ENCODE measurements at regions not wholly inside any gene's neighbourhood (a gene's known extent, or its start where the extent isn't known, plus 50 kb on each side); places are given as distances from the start of the nearest gene placed in this dataset.

DNA sequence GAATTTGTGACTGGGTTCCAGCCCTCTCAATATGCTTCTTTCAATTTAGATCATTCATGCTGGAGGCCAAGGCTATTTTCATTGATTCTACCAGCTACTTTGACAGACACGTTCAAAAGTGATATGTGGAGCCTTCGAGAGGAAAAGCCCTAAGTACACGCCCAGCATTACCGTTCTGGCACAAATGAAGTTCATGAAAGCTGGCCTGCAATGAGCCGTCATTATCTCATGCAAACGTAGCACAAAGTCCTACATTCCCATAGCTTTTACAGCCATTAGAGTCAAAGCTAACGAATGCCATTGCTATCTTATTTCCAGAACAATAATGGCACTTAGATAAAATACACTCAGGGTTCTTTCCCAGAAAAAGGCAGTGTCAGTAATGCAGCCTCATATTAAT, 1237.6 kb downstream of the EFNB2 start:
- Histone ChIP-seq H3K4me1 (ENCODE audit: insufficient read depth, low read length) (no peaks in the 10 kb centered on the region), H3K9me2 (replicated peaks; ENCODE audit: low read length) (no peaks in the 10 kb centered on the region), H3K9ac (ENCODE audit: low read length) (no peak overlapping the region), H3K79me2 (ENCODE audit: low read length) (no peaks in the 10 kb centered on the region), H3K27me3 (ENCODE audit: low read length) (no peaks in the 10 kb centered on the region), H2AFZ (ENCODE audit: low read length) (no peak overlapping the region), H3K27ac (ENCODE audit: low read length) (no peak overlapping the region), H3K36me3 (ENCODE audit: low read depth, low read length) (no peaks in the 10 kb centered on the region), H3K9me3 (ENCODE audit: low read length) (no peaks in the 10 kb centered on the region), H3K4me3 (ENCODE audit: low read length) (no peak overlapping the region), H3F3A (ENCODE audit: low read length, unreplicated experiment) (no peaks in the 10 kb centered on the region), H3K4me2 (ENCODE audit: low read length) (no peak overlapping the region), H4K20me1 (ENCODE audit: low read length) (no peaks in the 10 kb centered on the region)
- TF ChIP-seq, protein P1, sequence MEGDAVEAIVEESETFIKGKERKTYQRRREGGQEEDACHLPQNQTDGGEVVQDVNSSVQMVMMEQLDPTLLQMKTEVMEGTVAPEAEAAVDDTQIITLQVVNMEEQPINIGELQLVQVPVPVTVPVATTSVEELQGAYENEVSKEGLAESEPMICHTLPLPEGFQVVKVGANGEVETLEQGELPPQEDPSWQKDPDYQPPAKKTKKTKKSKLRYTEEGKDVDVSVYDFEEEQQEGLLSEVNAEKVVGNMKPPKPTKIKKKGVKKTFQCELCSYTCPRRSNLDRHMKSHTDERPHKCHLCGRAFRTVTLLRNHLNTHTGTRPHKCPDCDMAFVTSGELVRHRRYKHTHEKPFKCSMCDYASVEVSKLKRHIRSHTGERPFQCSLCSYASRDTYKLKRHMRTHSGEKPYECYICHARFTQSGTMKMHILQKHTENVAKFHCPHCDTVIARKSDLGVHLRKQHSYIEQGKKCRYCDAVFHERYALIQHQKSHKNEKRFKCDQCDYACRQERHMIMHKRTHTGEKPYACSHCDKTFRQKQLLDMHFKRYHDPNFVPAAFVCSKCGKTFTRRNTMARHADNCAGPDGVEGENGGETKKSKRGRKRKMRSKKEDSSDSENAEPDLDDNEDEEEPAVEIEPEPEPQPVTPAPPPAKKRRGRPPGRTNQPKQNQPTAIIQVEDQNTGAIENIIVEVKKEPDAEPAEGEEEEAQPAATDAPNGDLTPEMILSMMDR (conservative IDR thresholded peaks at IDR 0.05; ENCODE audit: low read depth, low read length) = no peak
- TF ChIP-seq EZH2phosphoT487 (IDR thresholded peaks at IDR 0.05; ENCODE audit: borderline replicate concordance, low read length) (no peak), EZH2 (IDR thresholded peaks at IDR 0.05; ENCODE audit: low read length, unreplicated experiment) (no peak)
- BruUV-seq (replicated peaks) = no TSS peak
- intact Hi-C loops (cut with micrococcal nuclease) = no loop called here
- POLR2A ChIA-PET (ENCODE audit: unreplicated experiment) = no interaction called here
- CTCF ChIA-PET = no interaction called here
- no peak for ATAC-seq
- no peak for DNase-seq

DNA sequence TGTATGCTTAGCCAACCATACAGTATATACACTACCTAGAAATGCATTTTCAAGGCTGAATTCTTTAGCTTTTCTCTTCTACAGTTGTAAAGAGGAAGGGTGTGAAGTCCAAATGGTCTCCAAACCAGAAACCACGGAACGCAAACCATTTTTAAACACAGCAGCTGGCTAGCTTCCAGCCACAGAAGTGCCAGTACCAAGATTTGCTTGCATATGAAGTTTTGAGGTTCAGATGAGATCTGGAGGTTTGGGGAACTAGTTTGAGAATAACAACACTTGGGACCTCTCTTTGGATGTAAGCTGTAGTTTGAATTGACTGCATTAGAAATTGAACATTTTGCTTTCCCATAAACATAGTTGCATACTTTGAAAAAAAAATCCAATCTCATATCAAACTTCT, 1243.5 kb downstream of the EFNB2 start:
- CTCF ChIA-PET = no interaction called here

DNA sequence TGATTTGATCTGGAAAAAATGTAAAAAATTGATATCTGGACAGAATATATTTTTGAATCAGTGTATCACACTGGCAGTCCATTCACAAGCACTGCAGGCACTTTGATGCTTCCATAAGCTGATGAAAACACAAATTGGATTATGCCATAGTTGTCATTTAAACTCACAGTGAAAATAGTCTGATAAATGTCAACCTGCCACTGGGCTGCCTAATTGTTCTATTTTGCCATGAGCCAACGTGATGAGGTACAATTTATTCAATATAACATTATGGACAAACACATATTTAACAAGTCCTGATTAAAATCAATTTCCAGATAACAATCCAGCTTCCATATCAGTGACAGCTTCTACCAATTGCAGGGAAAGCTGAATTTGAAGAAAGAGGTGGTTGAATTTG, 1244.9 kb downstream of the EFNB2 start:
- no peaks in the 10 kb centered on the region for H3K79me2 ChIP-seq (ENCODE audit: low read length)
- no peak overlapping the region for H3K4me3 ChIP-seq (ENCODE audit: low read length)
- ChIA-PET POLR2A (ENCODE audit: unreplicated experiment) (no interaction called here), CTCF (no interaction called here)
- H3K27ac ChIP-seq (ENCODE audit: low read length) = no peak overlapping the region
- TF ChIP-seq EZH2 (IDR thresholded peaks at IDR 0.05; ENCODE audit: low read length, unreplicated experiment) (no peak), EZH2phosphoT487 (IDR thresholded peaks at IDR 0.05; ENCODE audit: borderline replicate concordance, low read length) (no peak)
- TF ChIP-seq, protein P1 (conservative IDR thresholded peaks at IDR 0.05; ENCODE audit: low read depth, low read length) = no peak
- no peaks in the 10 kb centered on the region for H3K4me1 ChIP-seq (ENCODE audit: insufficient read depth, low read length)
- H3K9me3 ChIP-seq (ENCODE audit: low read length) = no peaks in the 10 kb centered on the region
- no peak overlapping the region for H3K9ac ChIP-seq (ENCODE audit: low read length)
- no peak for DNase-seq
- no peaks in the 10 kb centered on the region for H4K20me1 ChIP-seq (ENCODE audit: low read length)
- ATAC-seq = no peak
- no peaks in the 10 kb centered on the region for H3K9me2 ChIP-seq (replicated peaks; ENCODE audit: low read length)
- no peaks in the 10 kb centered on the region for H3K27me3 ChIP-seq (ENCODE audit: low read length)
- no peak overlapping the region for H3K4me2 ChIP-seq (ENCODE audit: low read length)
- intact Hi-C loops (cut with micrococcal nuclease) = no loop called here
- BruUV-seq (replicated peaks) = no TSS peak
- no peaks in the 10 kb centered on the region for H3K36me3 ChIP-seq (ENCODE audit: low read depth, low read length)
- no peaks in the 10 kb centered on the region for H3F3A ChIP-seq (ENCODE audit: low read length, unreplicated experiment)
- no peak overlapping the region for H2AFZ ChIP-seq (ENCODE audit: low read length)

More for the DNA sequence above, 1243.5 kb downstream of the EFNB2 start:
- Histone ChIP-seq H3K9me3 (ENCODE audit: low read length) (no peaks in the 10 kb centered on the region), H3K27me3 (ENCODE audit: low read length) (no peaks in the 10 kb centered on the region), H4K20me1 (ENCODE audit: low read length) (no peaks in the 10 kb centered on the region), H3K9me2 (replicated peaks; ENCODE audit: low read length) (no peaks in the 10 kb centered on the region), H3K9ac (ENCODE audit: low read length) (no peak overlapping the region), H3K36me3 (ENCODE audit: low read depth, low read length) (no peaks in the 10 kb centered on the region), H3K4me1 (ENCODE audit: insufficient read depth, low read length) (no peaks in the 10 kb centered on the region), H3K79me2 (ENCODE audit: low read length) (no peaks in the 10 kb centered on the region), H3K27ac (ENCODE audit: low read length) (no peak overlapping the region), H3F3A (ENCODE audit: low read length, unreplicated experiment) (no peaks in the 10 kb centered on the region), H3K4me2 (ENCODE audit: low read length) (no peak overlapping the region), H3K4me3 (ENCODE audit: low read length) (no peak overlapping the region), H2AFZ (ENCODE audit: low read length) (no peak overlapping the region)
- TF ChIP-seq, protein P1 (conservative IDR thresholded peaks at IDR 0.05; ENCODE audit: low read depth, low read length) = no peak
- TF ChIP-seq EZH2phosphoT487 (IDR thresholded peaks at IDR 0.05; ENCODE audit: borderline replicate concordance, low read length) (no peak), EZH2 (IDR thresholded peaks at IDR 0.05; ENCODE audit: low read length, unreplicated experiment) (no peak)
- no TSS peak for BruUV-seq (replicated peaks)
- POLR2A ChIA-PET (ENCODE audit: unreplicated experiment) = no interaction called here
- intact Hi-C loops (cut with micrococcal nuclease) = no loop called here
- ATAC-seq = no peak
- no peak for DNase-seq
